Subcutaneous abdominal adipose tissue (tissue), 5 donors: ENCODE measurements at regions not wholly inside any gene's neighbourhood (a gene's known extent, or its start where the extent isn't known, plus 50 kb on each side); places are given as distances from the start of the nearest gene placed in this dataset.
A peak's percentile ranks its signal among the peaks of the same experiment; 100 is the strongest.
"Not testable (repeated sequence)": the region's sequence is repeated elsewhere in the genome, so short reads cannot be mapped to it uniquely, and the experiment has no call there.

ENCODE experiments used
- H3K27ac ChIP-seq: one replicate; pipeline ENCODE4 v1.7.0; 2013; ENCODE audit warnings: low read depth, mild to moderate bottlenecking, inconsistent platforms, low read length, moderate library complexity
- H3K27me3 ChIP-seq, 5 donors: one replicate each; pipeline ENCODE4 v1.7.0; 2013; ENCODE audit warnings: low read length in 5 of 5, inconsistent platforms in 1 of 5; ENCODE audit not compliant: control insufficient read depth in 5 of 5, insufficient read depth in 4 of 5
- H3K36me3 ChIP-seq, 5 donors: one replicate each; pipeline ENCODE4 v1.7.0; 2013; ENCODE audit warnings: low read length in 5 of 5; ENCODE audit not compliant: control insufficient read depth in 5 of 5, insufficient read depth in 5 of 5
- H3K4me1 ChIP-seq, 5 donors: one replicate each; pipeline ENCODE4 v1.7.0; 2013; ENCODE audit warnings: low read length in 5 of 5, mild to moderate bottlenecking in 3 of 5, moderate library complexity in 1 of 5; ENCODE audit not compliant: control insufficient read depth in 5 of 5, insufficient read depth in 5 of 5
- H3K4me3 ChIP-seq, 5 donors: one replicate each; pipeline ENCODE4 v1.7.0; 2013; ENCODE audit warnings: low read length in 5 of 5, low read depth in 1 of 5
- H3K9ac ChIP-seq, 5 donors: one replicate each; pipeline ENCODE4 v1.7.0; 2013; ENCODE audit warnings: low read length in 5 of 5, mild to moderate bottlenecking in 4 of 5, moderate library complexity in 3 of 5
- H3K9me3 ChIP-seq, 5 donors: one replicate each; pipeline ENCODE4 v1.7.0; 2013; ENCODE audit warnings: low read length in 5 of 5; ENCODE audit not compliant: control insufficient read depth in 5 of 5
- donor health status: healthy.
- donor health status: healthy.
- donor health status: healthy.
- donor health status: healthy.
- donor health status: healthy.

GRCh38 chrX:52261125-52261462, 76.4 kb downstream of the MAGED4 start:
- Histone ChIP-seq H3K4me1 (peaks cover 0 to 14% (median 7%) of the 10 kb centered on the region in 5 donors), H3K27ac (no peak overlapping the region), H3K36me3 (no peaks in the 10 kb centered on the region), H3K9me3 (no peaks in the 10 kb centered on the region), H3K27me3 (peaks cover 9 to 33% (median 18%) of the 10 kb centered on the region in 5 donors), H3K9ac (peak overlapping the region in 1 of 5 donors; percentile 74), H3K4me3 (peak overlapping the region in 1 of 5 donors; percentile 89)

- peak overlapping the region; percentile 85 to 95 (median 89) for H3K4me3 ChIP-seq
- peaks cover 9 to 33% (median 16%) of the 10 kb centered on the region in 5 donors for H3K27me3 ChIP-seq
- H3K9me3 ChIP-seq: no peaks in the 10 kb centered on the region
- peak overlapping the region in 4 of 5 donors; percentile 71 to 76 (median 73) for H3K9ac ChIP-seq
- H3K36me3 ChIP-seq: no peaks in the 10 kb centered on the region
- H3K27ac ChIP-seq: peak overlapping the region; percentile 69
- peaks cover 0 to 14% (median 7%) of the 10 kb centered on the region in 5 donors for H3K4me1 ChIP-seq
These were observed 76.9 kb downstream of the MAGED4 start for GRCh38 chrX:52261463-52262194.

GRCh38 chrX:52262195-52262546, 77.5 kb downstream of the MAGED4 start:
- H3K9me3 ChIP-seq: no peaks in the 10 kb centered on the region
- H3K27me3 ChIP-seq: peaks cover 9 to 31% (median 16%) of the 10 kb centered on the region in 5 donors
- H3K4me1 ChIP-seq: peaks cover 0 to 14% (median 7%) of the 10 kb centered on the region in 5 donors
- H3K27ac ChIP-seq: peak overlapping the region; percentile 69
- no peaks in the 10 kb centered on the region for H3K36me3 ChIP-seq
- H3K9ac ChIP-seq: peak overlapping the region in 4 of 5 donors; percentile 71 to 76 (median 73)
- peak overlapping the region; percentile 35 to 95 (median 87) for H3K4me3 ChIP-seq

GRCh38 chrX:52263417-52263816, 78.7 kb downstream of the MAGED4 start:
- no peaks in the 10 kb centered on the region for H3K9me3 ChIP-seq
- no peaks in the 10 kb centered on the region for H3K36me3 ChIP-seq
- H3K4me1 ChIP-seq: peaks cover 0 to 14% (median 7%) of the 10 kb centered on the region in 5 donors

GRCh38 chrX:52265713-52266112, 81.0 kb downstream of the MAGED4 start:
- Histone ChIP-seq H3K27ac (no peak overlapping the region), H3K36me3 (no peaks in the 10 kb centered on the region), H3K9me3 (no peaks in the 10 kb centered on the region), H3K4me3 (no peak overlapping the region), H3K27me3 (peaks cover 4 to 23% (median 12%) of the 10 kb centered on the region in 5 donors), H3K9ac (no peak overlapping the region), H3K4me1 (peaks cover 0 to 14% (median 7%) of the 10 kb centered on the region in 5 donors)

More at GRCh38 chrX:52263417-52263816, 78.7 kb downstream of the MAGED4 start:
- Histone ChIP-seq H3K4me3 (no peak overlapping the region), H3K27me3 (peaks cover 4 to 23% (median 13%) of the 10 kb centered on the region in 5 donors), H3K9ac (no peak overlapping the region), H3K27ac (no peak overlapping the region)

GRCh38 chrX:52268502-52268901, 83.8 kb downstream of the MAGED4 start:
- H3K9me3 ChIP-seq, H3K4me1 ChIP-seq, H3K9ac ChIP-seq, H3K36me3 ChIP-seq, H3K27ac ChIP-seq, H3K4me3 ChIP-seq: not testable (repeated sequence)
- H3K27me3 ChIP-seq: peaks cover 4 to 24% (median 12%) of the 10 kb centered on the region in 5 donors

- H3K4me1 ChIP-seq: no peaks in the 10 kb centered on the region
- no peak overlapping the region for H3K4me3 ChIP-seq
- peaks cover 4 to 20% (median 16%) of the 10 kb centered on the region in 5 donors for H3K27me3 ChIP-seq
These were observed 85.9 kb downstream of the MAGED4 start for GRCh38 chrX:52270453-52271116.

GRCh38 chrX:52271206-52271605, 86.5 kb downstream of the MAGED4 start:
- Histone ChIP-seq H3K9me3 (no peaks in the 10 kb centered on the region), H3K4me3 (no peak overlapping the region), H3K9ac (no peak overlapping the region), H3K4me1 (no peaks in the 10 kb centered on the region), H3K27ac (no peak overlapping the region), H3K27me3 (peaks cover 0 to 14% (median 12%) of the 10 kb centered on the region in 5 donors), H3K36me3 (no peaks in the 10 kb centered on the region)

More at GRCh38 chrX:52270453-52271116, 85.9 kb downstream of the MAGED4 start:
- Histone ChIP-seq H3K9ac (no peak overlapping the region), H3K36me3 (no peaks in the 10 kb centered on the region), H3K27ac (no peak overlapping the region), H3K9me3 (no peaks in the 10 kb centered on the region)

- Histone ChIP-seq H3K4me1 (no peaks in the 10 kb centered on the region), H3K4me3 (no peak overlapping the region), H3K9me3 (peaks cover 0 to 7% (median 2%) of the 10 kb centered on the region in 5 donors), H3K9ac (no peak overlapping the region), H3K27me3 (peaks cover 2 to 24% (median 4%) of the 10 kb centered on the region in 5 donors), H3K27ac (no peak overlapping the region), H3K36me3 (no peaks in the 10 kb centered on the region)
These were observed 91.2 kb upstream of the XAGE2 start for GRCh38 chrX:52277666-52278065.

GRCh38 chrX:52280812-52281211, 88.0 kb upstream of the XAGE2 start:
- Histone ChIP-seq H3K36me3 (no peaks in the 10 kb centered on the region), H3K27ac (no peak overlapping the region), H3K27me3 (peaks cover 7 to 37% (median 14%) of the 10 kb centered on the region in 5 donors), H3K9me3 (peaks cover 0 to 7% (median 2%) of the 10 kb centered on the region in 5 donors), H3K4me3 (no peak overlapping the region), H3K9ac (no peak overlapping the region), H3K4me1 (no peaks in the 10 kb centered on the region)
